SK-N-SH (cell line): ENCODE measurements at regions not wholly inside any gene's neighbourhood (a gene's known extent, or its start where the extent isn't known, plus 50 kb on each side); places are given as distances from the start of the nearest gene placed in this dataset.

Experiments used
- CTCF ChIA-PET: fragments of 300-600, 350-600 bp; formaldehyde crosslinking; extraction: SDS; loops from one replicate; lab custom pipeline; 2021; lab: Yijun Ruan, JAX
- POLR2A ChIA-PET: fragments of 350-600 bp; sonication (Branson Sonifier 250); formaldehyde crosslinking; extraction: SDS; loops from one replicate; lab custom pipeline; 2020; ENCODE audit warnings: antibody characterized with exemption, inconsistent platforms; lab: Yijun Ruan, JAX
- DNase-seq: peaks from one replicate; pipeline ENCODE4 v3.0.0; 2012
- H2AFZ ChIP-seq: fragments of 200-600 bp; sonication (generic); 2 replicates; pipeline ENCODE4 v1.8.1; 2016; ENCODE audit warnings: antibody characterized with exemption, mild to moderate bottlenecking, low read depth
- H3F3A ChIP-seq: fragments of 200-600 bp; sonication (generic); replicated peaks from 2 replicates; pipeline ENCODE3; 2016; ENCODE audit warnings: antibody characterized with exemption, mild to moderate bottlenecking; ENCODE audit not compliant: insufficient read depth
- H3K27ac ChIP-seq, 2 experiments: fragments of 200-500 bp in 1 of 2; fragments of 200-600 bp in 1 of 2; sonication (Bioruptor generic) in 1 of 2; sonication (generic), shearing (Covaris generic) in 1 of 2; 2 replicates each; pipeline versions ENCODE4 v1.5.1 to v1.6.1; 2014 to 2016; ENCODE audit warnings: low read depth in 2 of 2, inconsistent platforms in 1 of 2, low read length in 1 of 2, mild to moderate bottlenecking in 1 of 2, mixed read lengths in 1 of 2
- H3K27me3 ChIP-seq: fragments of 200-600 bp; sonication (generic), shearing (Covaris generic); 2 replicates; pipeline ENCODE4 v1.6.1; 2016; ENCODE audit warnings: mixed run types; ENCODE audit not compliant: insufficient read depth
- H3K36me3 ChIP-seq, 2 experiments: fragments of 200-500 bp in 1 of 2; fragments of 200-600 bp in 1 of 2; sonication (Bioruptor generic) in 1 of 2; sonication (generic) in 1 of 2; replicated peaks in 1 of 2; 2 replicates each; pipeline versions ENCODE3 to v1.5.1; 2014 to 2016; ENCODE audit warnings: low read length in 1 of 2, mild to moderate bottlenecking in 1 of 2; ENCODE audit not compliant: insufficient read depth in 2 of 2, control insufficient read depth in 1 of 2
- H3K4me1 ChIP-seq, 2 experiments: fragments of 200-500 bp in 1 of 2; fragments of 200-600 bp in 1 of 2; sonication (Bioruptor generic) in 1 of 2; sonication (generic), shearing (Covaris generic) in 1 of 2; 2 replicates each; pipeline versions ENCODE4 v1.5.1 to v1.6.1; 2014 to 2016; ENCODE audit warnings: low read depth in 1 of 2, low read length in 1 of 2, mixed run types in 1 of 2; ENCODE audit not compliant: insufficient read depth in 2 of 2, control insufficient read depth in 1 of 2
- H3K4me2 ChIP-seq: fragments of 200-600 bp; sonication (generic), shearing (Covaris generic); 2 replicates; pipeline ENCODE4 v1.6.1; 2017; ENCODE audit warnings: mixed run types
- H3K4me3 ChIP-seq, 2 experiments: fragments of 200-500 bp in 1 of 2; fragments of 200-600 bp in 1 of 2; sonication (Bioruptor generic) in 1 of 2; sonication (generic), shearing (Covaris generic) in 1 of 2; 2 replicates each; pipeline versions ENCODE4 v1.5.1 to v1.8.1; 2014 to 2016; ENCODE audit warnings: low read depth in 2 of 2, inconsistent platforms in 1 of 2, low read length in 1 of 2, mild to moderate bottlenecking in 1 of 2, mixed read lengths in 1 of 2, moderate library complexity in 1 of 2
- H3K79me2 ChIP-seq: fragments of 200-600 bp; sonication (generic); 2 replicates; pipeline ENCODE4 v1.8.1; 2017; ENCODE audit warnings: mild to moderate bottlenecking; ENCODE audit not compliant: insufficient read depth
- H3K9ac ChIP-seq: fragments of 200-600 bp; sonication (generic); 2 replicates; pipeline ENCODE4 v1.6.1; 2017; ENCODE audit warnings: mixed run types
- H3K9me2 ChIP-seq: fragments of 200-600 bp; sonication (generic); 2 replicates; pipeline ENCODE4 v1.6.1; 2017; ENCODE audit warnings: mixed run types
- H3K9me3 ChIP-seq: fragments of 200-600 bp; sonication (generic); 2 replicates; pipeline ENCODE4 v1.6.1; 2017; ENCODE audit warnings: mixed run types, mild to moderate bottlenecking, moderate library complexity
- H4K20me1 ChIP-seq: fragments of 200-600 bp; sonication (generic); 2 replicates; pipeline ENCODE4 v1.6.1; 2017; ENCODE audit warnings: mild to moderate bottlenecking, mixed run types; ENCODE audit not compliant: insufficient read depth
- CTCF ChIP-seq: fragments of 200-600 bp; sonication (generic); IDR thresholded peaks from 2 replicates; pipeline ENCODE4 v1.6.1; 2017; ENCODE audit warnings: antibody characterized with exemption, mild to moderate bottlenecking, moderate library complexity
- ELF1 ChIP-seq: IDR thresholded peaks from 2 replicates; pipeline ENCODE4 v1.4.0; 2012
- GABPA ChIP-seq: IDR thresholded peaks from 2 replicates; pipeline ENCODE4 v1.4.0; 2012; ENCODE audit warnings: low read depth, mild to moderate bottlenecking
- GATA2 ChIP-seq: sonication (generic); formaldehyde crosslinking; IDR thresholded peaks from 2 replicates; pipeline ENCODE4 v1.5.0; 2020; ENCODE audit warnings: mild to moderate bottlenecking, missing genetic modification reagents
- MAX ChIP-seq: IDR thresholded peaks from 2 replicates; pipeline ENCODE4 v1.4.0; 2012; ENCODE audit warnings: low read depth
- NRF1 ChIP-seq: IDR thresholded peaks from 2 replicates; pipeline ENCODE4 v1.6.1; 2012; ENCODE audit warnings: low read depth, mild to moderate bottlenecking, low read length
- POLR2AphosphoS5 ChIP-seq: IDR thresholded peaks from 2 replicates; pipeline ENCODE4 v1.6.1; 2012; ENCODE audit warnings: low read depth, low read length
- RCOR1 ChIP-seq: fragments of 150-350 bp; IDR thresholded peaks from 2 replicates; pipeline ENCODE4 v1.6.1; 2017; ENCODE audit warnings: antibody characterized with exemption, low read length
- SMC3 ChIP-seq: IDR thresholded peaks from 2 replicates; pipeline ENCODE4 v1.6.1; 2012; ENCODE audit warnings: low read depth, low read length, improper control_type of control experiment
- WGBS: methylation state at CpG from one replicate; pipeline ENCODE4 v1.1.6; 2017; ENCODE audit warnings: low lambda C conversion rate; 5-methylcytosine and 5-hydroxymethylcytosine counted together
- TF ChIP-seq, protein P1 (sequence below): IDR thresholded peaks from 2 replicates; pipeline ENCODE4 v1.4.0; 2012; ENCODE audit warnings: low read depth, borderline replicate concordance
- TF ChIP-seq, protein P2 (sequence below): IDR thresholded peaks from 2 replicates; pipeline ENCODE4; 2012

GRCh38 chrX:138240266-138240665 is 471.3 kb downstream of the FGF13 start:
- no peak overlapping the region for H3K4me2 ChIP-seq
- 0% methylated on average over 2 of the region's 2 CpGs for WGBS
- H2AFZ ChIP-seq = no peak overlapping the region
- H3K36me3 ChIP-seq = no peaks in the 10 kb centered on the region
- DNase-seq = no peak
- H3K27ac ChIP-seq = no peak overlapping the region
- CTCF ChIA-PET = no interaction called here
- no peaks in the 10 kb centered on the region for H3K79me2 ChIP-seq
- H3K4me1 ChIP-seq = no peaks in the 10 kb centered on the region
- no peaks in the 10 kb centered on the region for H3F3A ChIP-seq
- H3K4me3 ChIP-seq = no peak overlapping the region
- no peaks in the 10 kb centered on the region for H3K27me3 ChIP-seq
- H3K9me3 ChIP-seq = no peaks in the 10 kb centered on the region
- no peak for TF ChIP-seq GATA2 (CRISPR knock-in tag)
- POLR2A ChIA-PET = no interaction called here
- H4K20me1 ChIP-seq = no peaks in the 10 kb centered on the region
- no peaks in the 10 kb centered on the region for H3K9me2 ChIP-seq
- no peak overlapping the region for H3K9ac ChIP-seq

- no peak overlapping the region for H3K9ac ChIP-seq
- no peaks in the 10 kb centered on the region for H3K4me1 ChIP-seq
- no peak for DNase-seq
- no peaks in the 10 kb centered on the region for H3K36me3 ChIP-seq
- TF ChIP-seq ELF1 = no peak
- no peak for TF ChIP-seq SMC3
- no peak for TF ChIP-seq MAX
- no peak for TF ChIP-seq POLR2AphosphoS5
- TF ChIP-seq GATA2 (CRISPR knock-in tag) = no peak
- TF ChIP-seq NRF1 = no peak
- TF ChIP-seq, protein P1, sequence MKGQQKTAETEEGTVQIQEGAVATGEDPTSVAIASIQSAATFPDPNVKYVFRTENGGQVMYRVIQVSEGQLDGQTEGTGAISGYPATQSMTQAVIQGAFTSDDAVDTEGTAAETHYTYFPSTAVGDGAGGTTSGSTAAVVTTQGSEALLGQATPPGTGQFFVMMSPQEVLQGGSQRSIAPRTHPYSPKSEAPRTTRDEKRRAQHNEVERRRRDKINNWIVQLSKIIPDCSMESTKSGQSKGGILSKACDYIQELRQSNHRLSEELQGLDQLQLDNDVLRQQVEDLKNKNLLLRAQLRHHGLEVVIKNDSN = no peak
- TF ChIP-seq CTCF = no peak
- no peak for TF ChIP-seq RCOR1
- TF ChIP-seq, protein P2, sequence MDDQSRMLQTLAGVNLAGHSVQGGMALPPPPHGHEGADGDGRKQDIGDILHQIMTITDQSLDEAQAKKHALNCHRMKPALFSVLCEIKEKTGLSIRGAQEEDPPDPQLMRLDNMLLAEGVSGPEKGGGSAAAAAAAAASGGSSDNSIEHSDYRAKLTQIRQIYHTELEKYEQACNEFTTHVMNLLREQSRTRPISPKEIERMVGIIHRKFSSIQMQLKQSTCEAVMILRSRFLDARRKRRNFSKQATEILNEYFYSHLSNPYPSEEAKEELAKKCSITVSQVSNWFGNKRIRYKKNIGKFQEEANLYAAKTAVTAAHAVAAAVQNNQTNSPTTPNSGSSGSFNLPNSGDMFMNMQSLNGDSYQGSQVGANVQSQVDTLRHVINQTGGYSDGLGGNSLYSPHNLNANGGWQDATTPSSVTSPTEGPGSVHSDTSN = no peak
- no peak for TF ChIP-seq GABPA
- H2AFZ ChIP-seq = no peak overlapping the region
- no peaks in the 10 kb centered on the region for H3K27me3 ChIP-seq
- H3K79me2 ChIP-seq = no peaks in the 10 kb centered on the region
- H3K9me3 ChIP-seq = no peaks in the 10 kb centered on the region
- 2% methylated on average over 3 of the region's 3 CpGs for WGBS
- H3K9me2 ChIP-seq = no peaks in the 10 kb centered on the region
- POLR2A ChIA-PET = no interaction called here
- H3F3A ChIP-seq = no peaks in the 10 kb centered on the region
- H4K20me1 ChIP-seq = no peaks in the 10 kb centered on the region
- CTCF ChIA-PET = no interaction called here
- no peak overlapping the region for H3K27ac ChIP-seq
- H3K4me2 ChIP-seq = no peak overlapping the region
- no peak overlapping the region for H3K4me3 ChIP-seq
These were observed 457.5 kb downstream of the FGF13 start for GRCh38 chrX:138254001-138254400.
